NOMO-1 (cell line): ENCODE measurements at regions not wholly inside any gene's neighbourhood (a gene's known extent, or its start where the extent isn't known, plus 50 kb on each side); places are given as distances from the start of the nearest gene placed in this dataset.
"Not testable (repeated sequence)": the region's sequence is repeated elsewhere in the genome, so short reads cannot be mapped to it uniquely, and the experiment has no call there.

Source experiments
- DNase-seq, 2 experiments: peaks; one replicate each; lab custom pipeline; 2025; ENCODE audit not compliant: unreplicated experiment in 2 of 2; lab: John Stamatoyannopoulos, UW

DNA sequence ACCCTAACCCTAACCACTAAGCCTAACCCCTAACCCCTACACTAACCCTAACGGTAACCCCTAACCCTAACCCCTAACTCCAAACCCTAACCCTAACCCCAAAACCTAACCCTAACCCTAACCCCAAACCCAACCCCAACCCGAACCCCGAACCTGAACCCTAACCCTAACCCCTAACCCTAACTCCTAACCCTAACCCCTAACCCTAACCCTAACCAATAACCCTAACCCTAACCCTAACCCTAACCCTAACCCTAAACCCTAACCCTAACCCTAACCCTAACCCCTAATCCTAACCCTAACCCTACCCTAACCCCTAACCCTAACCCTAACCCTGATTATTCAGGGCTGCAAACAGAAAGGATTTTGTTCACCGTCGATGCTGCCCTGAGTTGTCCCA is 144.6 kb upstream of the DUSP22 start:
- not testable (repeated sequence) for DNase-seq

DNA sequence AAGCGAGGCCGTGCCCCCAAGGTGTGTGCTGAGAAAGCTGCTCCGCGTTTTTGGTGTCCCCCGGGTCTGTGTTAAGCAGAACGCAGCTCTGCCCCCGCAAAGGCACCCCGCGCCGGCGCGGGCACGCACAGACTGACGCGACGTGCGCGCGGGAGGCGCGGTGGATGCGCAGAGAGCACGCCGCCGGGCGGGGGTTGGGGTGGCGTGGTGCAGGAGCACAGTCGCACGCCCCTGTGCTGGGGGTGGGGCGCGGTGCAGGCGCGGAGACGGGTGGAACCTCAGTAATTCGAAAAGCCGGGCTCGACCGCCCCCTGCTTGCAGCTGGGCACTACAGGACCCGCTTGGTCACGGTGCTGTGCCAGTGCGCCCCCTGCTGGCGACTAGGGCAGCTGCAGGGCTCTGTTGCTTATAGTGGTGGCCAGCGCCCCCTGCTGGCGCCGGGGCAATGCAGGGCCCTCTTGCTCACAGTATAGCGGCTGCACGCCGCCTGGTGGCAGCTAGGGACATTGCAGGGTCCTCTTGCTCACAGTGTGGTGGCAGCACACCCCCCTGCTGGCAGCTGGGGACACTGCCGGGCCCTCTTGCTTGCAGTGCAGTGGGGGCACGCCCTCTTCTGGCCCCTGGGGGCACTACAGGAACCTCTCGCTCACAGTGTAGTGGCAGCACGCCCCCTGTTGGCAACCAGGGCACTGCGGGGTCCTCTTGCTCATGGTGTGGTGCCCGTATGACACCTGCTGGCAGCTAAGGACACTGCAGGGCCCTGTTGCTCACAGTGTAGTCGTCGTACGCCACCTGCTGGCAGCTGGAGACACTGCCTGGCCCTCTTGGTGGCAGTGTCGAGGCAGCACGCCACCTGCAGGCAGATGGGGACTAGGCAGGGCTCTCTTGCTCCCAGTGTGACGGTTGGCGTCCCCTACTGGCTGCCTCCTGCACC is 144.0 kb upstream of the DUSP22 start:
- peak in 1 of 2 experiments; percentile 10 for DNase-seq

DNA sequence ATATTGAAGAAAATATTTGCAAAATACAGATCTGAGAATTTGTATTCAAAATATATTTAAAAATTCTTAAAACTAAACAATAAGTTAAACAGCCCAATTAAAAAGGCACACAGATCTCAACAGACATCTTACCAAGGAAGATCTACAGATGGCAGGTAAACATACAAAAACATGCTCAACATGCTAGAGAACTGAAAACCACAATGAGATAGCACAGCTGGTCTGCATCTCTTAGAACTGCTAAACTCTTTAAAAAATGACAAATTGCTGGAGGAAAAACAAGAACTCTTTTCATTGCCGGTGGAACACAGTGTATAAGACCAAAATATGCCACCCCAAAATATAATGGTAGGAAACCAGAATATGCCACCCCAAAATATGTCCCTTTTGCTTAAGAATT is 142.1 kb upstream of the DUSP22 start:
- DNase-seq, result not testable (repeated sequence)

DNA sequence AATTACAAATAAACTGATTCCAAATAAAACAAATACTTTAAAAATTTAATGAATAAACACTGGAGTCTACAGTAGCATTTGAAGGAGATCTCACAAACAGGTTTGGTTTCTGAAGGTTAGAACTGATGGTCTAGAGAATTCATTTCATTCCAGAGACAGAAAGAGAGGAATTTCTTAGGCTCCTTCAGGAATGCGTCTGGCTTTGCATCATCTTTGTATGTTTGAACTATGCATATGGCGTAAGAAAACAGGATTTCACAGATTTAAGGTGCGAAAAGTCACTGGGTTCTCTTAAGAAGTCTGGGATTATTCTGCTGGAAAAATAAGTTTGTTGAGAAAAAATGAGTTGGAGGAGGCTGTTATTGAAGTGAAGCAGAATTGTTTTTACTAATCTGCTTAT is 139.9 kb upstream of the DUSP22 start:
- not testable (repeated sequence) for DNase-seq

DNA sequence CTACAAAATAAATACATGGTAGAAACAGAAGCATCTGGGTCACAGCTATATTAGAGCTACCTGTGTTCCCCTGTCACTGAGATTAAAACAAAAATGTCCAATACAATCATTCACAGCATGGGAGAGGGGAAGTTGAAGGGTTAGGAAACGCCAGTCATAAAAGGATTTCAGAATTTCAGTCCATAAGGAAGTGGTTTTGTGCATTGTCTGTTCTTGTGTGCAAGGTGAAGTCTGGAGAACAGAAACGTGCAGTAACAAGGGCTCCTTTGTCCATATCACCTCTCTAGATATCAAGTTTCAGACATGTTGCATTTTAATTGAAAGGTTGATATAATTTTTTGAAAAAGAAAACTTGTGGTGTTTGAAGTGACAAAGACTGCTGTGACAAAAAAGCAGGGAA is 139.3 kb upstream of the DUSP22 start:
- DNase-seq, result peak; percentile 26 to 65

DNA sequence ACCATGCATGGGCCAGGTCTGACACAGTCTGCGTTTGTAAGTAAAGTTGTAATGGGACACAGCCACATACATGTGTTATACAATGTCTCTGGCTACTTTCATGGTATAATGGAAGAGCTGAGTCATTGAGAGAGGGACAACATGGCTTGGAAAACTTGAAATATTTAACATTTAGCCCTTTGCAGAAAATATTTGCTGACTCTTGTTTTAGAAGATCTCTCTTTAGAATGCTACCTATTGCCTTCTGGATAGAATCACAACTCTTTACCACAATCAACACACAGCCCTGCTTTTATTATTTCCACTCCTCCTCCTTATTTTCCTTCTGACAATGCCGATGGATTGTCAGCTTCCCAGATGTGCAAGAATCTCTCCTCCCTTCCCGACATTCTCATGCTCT is 138.4 kb upstream of the DUSP22 start:
- not testable (repeated sequence) for DNase-seq

DNA sequence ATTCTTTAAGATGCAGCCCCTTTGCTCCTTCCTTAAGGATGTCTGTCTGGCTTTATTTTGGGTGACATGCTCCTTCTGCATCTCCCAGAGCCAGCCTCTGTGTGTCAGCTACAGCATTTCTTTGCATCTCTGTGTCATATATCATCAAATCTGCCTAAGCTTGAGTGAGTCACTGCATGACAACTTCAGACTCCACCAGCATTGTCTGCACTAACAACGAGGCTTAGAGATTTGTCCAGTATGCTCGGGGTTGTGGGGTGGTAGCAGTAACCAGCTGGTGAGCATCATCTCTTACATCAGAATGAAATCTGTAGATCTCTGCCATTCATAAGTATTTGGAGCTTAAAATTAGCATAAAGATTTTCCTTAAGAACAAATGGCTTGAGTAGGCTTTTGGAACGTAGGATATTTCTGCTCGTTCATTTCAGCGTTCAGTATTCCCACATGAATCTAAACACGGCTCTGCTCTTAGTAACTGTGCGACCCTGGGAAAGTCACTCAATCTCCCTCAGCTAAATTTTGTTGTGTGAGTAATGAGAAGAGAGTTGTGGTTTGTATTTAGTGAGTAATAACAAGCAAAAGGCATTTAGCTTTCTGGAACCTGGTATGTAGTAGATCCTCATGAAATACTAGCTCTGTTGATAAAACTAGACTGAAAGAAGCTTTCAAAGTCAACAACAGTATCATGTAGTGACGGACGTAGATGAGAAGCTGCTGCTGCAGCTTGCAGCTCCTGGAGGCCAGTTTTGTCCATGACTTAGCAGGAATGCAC is 137.8 kb upstream of the DUSP22 start:
- DNase-seq, result not testable (repeated sequence)

DNA sequence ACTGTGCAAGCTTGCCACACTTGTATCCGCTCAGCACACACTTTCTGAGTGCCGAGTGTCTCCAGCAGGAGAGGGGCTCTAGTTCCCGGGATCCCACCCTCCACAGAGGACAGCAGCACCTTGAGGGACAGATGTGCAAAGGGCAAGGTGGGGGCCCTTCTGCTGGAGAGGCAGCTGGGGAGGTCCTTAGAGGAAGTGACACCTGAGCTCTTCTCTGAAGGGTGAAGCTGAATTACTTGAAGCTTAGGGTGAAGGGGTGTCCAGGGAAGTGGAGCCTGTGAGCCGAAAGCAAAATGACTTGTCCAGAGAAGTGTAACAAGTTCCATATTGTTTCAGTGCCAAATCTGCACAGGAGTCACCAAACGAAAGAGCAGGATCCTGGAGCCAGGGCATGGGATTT is 136.3 kb upstream of the DUSP22 start:
- DNase-seq, result no peak

DNA sequence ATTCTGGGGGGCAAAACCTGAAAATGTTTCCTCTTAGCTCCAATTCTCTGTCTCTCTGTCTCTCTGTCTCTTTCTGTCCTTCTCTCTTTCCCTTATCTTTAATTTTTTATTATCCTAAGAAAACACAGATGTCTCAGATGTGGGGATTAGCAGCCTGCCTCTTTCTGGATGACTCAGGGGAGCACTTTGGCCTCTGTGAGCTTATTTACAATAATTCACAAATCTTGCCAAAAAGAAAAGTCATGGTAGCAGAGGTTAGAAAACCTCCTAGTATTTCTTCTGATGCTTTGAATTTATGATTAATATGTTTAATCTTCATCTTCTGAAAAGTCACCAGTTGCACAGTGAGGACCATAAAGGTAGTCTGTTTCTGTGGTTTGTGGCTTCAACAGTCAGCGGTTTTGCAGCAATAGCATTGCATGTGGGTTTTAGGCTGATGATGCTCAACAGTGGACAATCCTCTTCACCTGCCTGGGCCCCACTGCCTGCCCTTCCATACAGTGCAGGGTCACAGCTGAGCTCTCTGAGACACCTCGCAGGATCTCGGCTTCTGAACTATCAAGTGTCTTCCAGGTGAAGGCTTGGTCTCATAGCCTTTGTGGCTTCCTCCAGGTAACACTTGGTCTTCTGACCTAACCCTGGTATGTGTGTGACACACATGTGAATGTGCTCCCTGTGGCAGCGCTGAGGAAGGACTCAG is 135.7 kb upstream of the DUSP22 start:
- DNase-seq, result not testable (repeated sequence)

DNA sequence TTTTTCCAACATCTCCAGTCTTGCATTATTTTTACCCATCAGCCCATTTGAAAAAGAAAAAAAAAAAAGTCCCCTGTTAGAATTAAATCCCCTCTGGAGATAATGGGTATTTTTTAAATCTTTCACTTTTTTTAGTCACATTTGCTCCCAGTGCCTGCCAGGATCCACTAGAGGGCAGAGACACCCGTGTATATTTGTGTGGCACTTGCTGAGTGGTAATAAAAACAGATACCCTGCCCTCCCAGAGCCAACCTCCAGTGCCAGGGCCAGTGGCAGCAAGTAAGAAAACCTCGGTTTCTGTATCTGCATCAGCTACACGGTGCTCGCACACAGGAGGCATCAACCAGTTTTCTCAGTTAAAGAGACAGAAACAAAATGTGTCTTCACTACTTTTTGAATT is 135.1 kb upstream of the DUSP22 start:
- DNase-seq, result not testable (repeated sequence)

DNA sequence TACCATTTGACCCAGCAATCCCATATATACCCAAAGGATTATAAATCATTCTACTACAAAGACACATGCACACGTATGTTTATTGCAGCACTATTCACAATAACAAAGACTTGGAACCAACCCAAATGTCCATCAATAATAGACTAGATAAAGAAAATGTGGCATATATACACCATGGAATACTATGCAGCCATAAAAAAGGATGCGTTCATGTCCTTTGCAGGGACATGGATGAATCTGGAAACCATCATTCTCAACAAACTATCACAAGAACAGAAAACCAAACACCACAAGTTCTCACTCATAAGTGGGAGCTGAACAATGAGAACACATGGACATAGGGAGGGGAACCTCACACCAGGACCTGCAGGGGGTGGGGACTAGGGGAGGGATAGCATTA is 130.6 kb upstream of the DUSP22 start:
- not testable (repeated sequence) for DNase-seq

DNA sequence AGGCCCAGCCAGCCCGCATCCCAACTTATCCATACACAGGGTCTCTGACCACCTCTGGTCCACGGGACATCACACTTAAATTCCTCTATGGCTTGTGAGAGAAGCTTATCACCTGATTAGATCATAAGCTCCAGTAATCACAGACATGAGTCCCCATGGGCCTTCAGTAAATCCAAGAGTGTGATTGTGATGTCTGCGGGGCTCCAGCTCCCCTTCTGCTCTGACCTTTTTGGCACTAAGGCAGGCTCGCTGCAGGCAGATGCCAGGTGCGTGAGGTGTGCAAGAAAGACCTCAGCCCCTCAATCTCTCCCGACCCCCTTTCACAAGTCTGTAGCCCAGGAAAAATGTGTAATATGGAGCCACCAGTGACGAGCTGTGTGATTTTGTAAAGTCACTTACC is 127.6 kb upstream of the DUSP22 start:
- DNase-seq, result no peak

DNA sequence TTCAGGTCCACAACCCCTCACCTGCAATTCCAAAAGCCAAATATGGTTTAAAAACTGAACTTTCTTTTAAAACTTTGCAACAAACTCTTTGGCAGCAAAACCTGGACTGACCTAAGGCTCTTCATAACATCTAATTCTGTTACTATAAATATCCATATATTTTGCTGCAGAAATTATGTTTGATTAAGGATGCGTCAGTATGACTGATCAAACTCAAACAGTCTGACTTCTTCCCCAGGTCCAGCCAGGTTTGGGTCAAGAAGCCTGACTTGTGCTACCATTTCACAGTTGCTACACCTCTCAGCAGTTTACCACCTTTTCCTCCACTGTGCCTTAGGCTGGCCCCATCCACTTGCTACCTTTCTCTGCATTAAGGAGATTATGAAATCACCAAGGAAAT is 127.0 kb upstream of the DUSP22 start:
- no peak for DNase-seq

DNA sequence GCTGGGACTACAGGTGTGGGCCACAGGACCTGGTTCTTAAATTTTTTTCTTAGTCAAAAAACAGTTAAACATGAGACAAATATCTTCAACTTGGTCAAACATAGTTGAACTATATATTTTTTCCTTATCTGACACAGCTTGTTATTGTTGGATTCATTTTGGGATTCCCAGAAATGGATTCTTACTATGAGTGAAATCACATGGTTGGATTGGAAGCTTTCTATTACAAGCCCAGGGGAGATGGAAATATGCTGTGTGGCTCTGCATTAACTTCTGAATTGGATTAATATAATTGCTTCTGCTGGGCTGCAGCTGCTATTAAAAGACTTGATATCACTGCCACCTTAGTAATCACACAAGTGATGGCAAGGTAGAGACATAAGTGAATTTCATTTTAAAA is 126.4 kb upstream of the DUSP22 start:
- DNase-seq, result no peak

DNA sequence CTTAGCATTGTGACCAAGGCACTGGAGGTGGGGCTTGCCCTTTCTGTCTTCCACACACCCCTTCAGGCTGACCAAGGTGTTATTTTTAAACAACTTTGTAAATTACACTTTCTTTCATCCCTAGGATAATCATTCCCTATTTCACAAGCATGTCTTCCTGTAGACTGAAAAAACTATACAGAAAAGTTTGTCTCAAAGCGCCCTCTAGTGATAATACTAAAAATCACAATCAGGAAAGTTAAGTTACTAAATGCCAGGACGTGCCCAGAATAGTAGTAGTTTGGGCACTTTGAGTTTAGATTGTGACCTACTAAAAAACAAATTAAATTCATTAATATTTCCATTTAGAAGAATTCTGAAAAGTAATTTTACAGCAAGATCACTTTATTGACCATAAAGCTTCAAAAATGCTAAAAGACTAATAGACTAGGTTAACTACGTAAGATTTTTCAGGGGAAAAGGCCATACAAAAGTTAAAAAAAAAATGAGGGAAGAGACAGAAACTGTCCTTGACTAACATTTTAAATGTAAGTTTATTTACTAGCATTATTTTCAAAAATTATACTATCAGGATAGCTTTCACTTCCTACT is 123.3 kb upstream of the DUSP22 start:
- DNase-seq, result peak in 1 of 2 experiments; percentile 16

DNA sequence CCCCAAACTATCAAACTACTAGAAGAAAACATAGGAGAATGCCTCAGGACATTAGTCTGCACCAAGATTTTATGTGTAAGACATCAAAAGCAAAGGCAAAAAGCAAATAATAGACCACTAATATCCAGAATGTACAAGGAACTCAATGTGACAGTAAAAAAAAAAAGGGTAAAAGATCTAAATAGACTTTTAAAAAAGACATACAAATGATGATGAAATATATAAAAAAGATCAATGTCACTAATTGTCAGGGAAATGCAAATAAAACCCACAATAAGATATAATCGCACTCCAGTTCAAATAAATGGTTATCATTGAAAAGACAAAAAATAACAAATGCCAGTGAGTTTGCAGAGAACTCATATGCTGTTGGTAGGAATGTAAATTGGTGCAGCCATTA is 118.3 kb upstream of the DUSP22 start:
- no peak for DNase-seq

DNA sequence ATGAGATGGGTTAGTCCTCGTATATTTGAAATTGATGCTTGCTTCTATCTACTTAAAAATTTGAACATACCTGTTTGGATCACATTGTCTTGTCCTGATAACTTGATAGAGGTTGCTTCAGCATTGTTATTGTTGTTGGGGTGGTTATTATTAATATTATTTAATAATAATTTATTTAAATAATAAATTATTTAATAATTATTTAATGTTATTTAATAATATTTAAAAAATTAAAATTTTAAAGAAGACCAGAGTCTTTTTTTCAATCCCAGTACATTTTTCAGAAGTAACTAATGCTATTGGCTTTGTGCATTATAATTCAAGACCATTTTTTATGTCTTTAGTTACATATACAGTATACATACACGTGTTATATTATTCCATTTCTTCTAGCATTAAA is 116.6 kb upstream of the DUSP22 start:
- no peak for DNase-seq

DNA sequence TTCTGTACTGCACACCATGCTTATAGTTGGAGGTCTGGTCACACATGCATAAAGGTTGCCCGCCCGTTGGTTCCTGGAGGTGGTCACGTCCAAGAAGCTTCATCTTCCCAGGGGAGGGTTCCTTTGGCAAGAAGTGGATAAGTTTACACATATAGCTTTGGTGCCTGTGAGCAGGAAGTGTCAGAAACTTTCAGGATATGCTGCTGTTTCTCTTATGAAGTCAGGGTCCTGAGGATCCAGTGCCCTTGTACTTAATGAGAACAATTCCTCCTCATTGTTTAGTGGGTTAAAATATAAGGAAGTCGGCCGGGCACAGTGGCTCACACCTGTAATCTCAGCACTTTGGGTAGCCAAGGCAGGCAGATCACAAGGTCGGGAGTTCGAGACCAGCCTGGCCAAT is 115.5 kb upstream of the DUSP22 start:
- DNase-seq, result no peak

DNA sequence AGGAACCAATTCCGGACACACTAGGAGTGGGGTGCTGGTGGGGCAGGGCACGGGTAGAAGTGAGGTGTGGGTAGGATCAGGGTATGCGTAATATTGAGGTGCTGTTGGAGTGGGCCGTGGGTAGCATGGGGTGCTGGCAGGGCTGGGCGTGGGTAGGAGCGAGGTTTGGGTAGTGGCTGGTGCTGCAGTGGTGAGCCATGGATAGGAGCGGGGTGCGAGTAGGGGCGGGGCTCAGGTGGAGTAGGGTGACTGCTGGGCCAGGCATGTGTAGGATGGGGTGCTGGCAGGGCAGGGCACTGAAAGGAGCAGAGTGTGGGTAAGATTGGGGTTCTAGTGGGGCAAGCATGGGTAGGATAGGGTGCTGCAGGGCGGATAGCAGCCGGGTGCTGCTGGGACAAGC is 114.2 kb upstream of the DUSP22 start:
- no peak for DNase-seq

DNA sequence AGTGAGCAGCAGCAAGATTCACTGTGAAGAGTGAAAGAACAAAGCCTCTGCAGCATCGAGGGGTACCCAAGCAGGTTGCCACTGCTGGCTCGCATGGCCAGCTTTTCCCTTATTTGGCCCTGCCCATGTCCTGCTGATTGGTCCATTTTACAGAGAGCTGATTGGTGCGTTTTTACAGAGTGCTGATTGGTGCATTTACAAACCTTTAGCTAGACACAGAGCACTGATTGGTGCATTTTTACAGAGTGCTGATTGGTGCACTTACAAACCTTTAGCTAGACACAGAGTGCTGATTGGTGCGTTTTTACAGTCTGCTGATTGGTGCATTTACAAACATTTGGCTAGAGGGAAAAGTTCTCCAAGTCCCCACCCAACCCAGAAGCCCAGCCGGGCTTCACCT is 113.4 kb upstream of the DUSP22 start:
- DNase-seq, result not testable (repeated sequence)
